MM.1S (cell line): ENCODE measurements at regions not wholly inside any gene's neighbourhood (a gene's known extent, or its start where the extent isn't known, plus 50 kb on each side); places are given as distances from the start of the nearest gene placed in this dataset.

Source experiments
- CTCF ChIP-seq: fragments of 300-600 bp; sonication (generic); IDR thresholded peaks from 2 replicates; pipeline ENCODE4 v1.5.1; 2016; ENCODE audit warnings: antibody characterized with exemption, low read length, mixed read lengths
- EZH2 ChIP-seq: fragments of 300-600 bp; sonication (generic); optimal IDR thresholded peaks from 2 replicates; pipeline ENCODE3; 2017; ENCODE audit warnings: low read depth, mild to moderate bottlenecking, antibody characterized with exemption, low read length, mixed read lengths

GRCh38 chr2:144674071-144674470 is 154.2 kb upstream of the ZEB2 start:
- no peak for TF ChIP-seq EZH2
- no peak for TF ChIP-seq CTCF
